GM12878 (cell line): ENCODE measurements at regions not wholly inside any gene's neighbourhood (a gene's known extent, or its start where the extent isn't known, plus 50 kb on each side); places are given as distances from the start of the nearest gene placed in this dataset.

ENCODE experiments used
- ATAC-seq: fragments of 200-7000 bp; cut with Tn5 transposase; 3 replicates; pipeline ENCODE4 v1.9.1; 2020; ENCODE audit warnings: mild to moderate bottlenecking, moderate library complexity
- BruUV-seq: library from RNA; stranded (reverse); fragments of 400-500 nt; replicated peaks from 2 replicates; lab custom pipeline; 2021; lab: Mats Ljungman, UMichigan
- CTCF ChIA-PET: fragments of 300-600 bp; sonication (Branson Sonifier 250); formaldehyde crosslinking; extraction: SDS; loops from one replicate; lab custom pipeline; 2021; ENCODE audit warnings: inconsistent platforms; lab: Yijun Ruan, JAX
- POLR2A ChIA-PET: fragments of 350-600 bp; formaldehyde crosslinking; extraction: SDS; loops from one replicate; lab custom pipeline; 2021; ENCODE audit warnings: inconsistent platforms; lab: Charles Lee
- RAD21 ChIA-PET: fragments of 300-600 bp; sonication (Branson Sonifier 250); formaldehyde crosslinking; loops from one replicate; lab custom pipeline; 2023; ENCODE audit warnings: antibody characterized with exemption; ENCODE audit not compliant: unreplicated experiment; lab: Charles Lee
- SMC1A ChIA-PET: fragments of 300-600 bp; sonication (Branson Sonifier 250); formaldehyde crosslinking; loops from one replicate; lab custom pipeline; 2023; ENCODE audit not compliant: unreplicated experiment, uncharacterized antibody; lab: Charles Lee
- DNase-seq: peaks from one replicate; pipeline ENCODE4 v3.0.0-alpha.2; 2011; ENCODE audit warnings: low read depth, low spot score
- FAIRE-seq: peaks from 3 replicates; lab custom pipeline; 2011; peaks lifted over from hg19 to GRCh38; lab: Jason Lieb, UNC
- H2AFZ ChIP-seq: 2 replicates; pipeline ENCODE4 v1.6.0; 2011; ENCODE audit warnings: low read depth, low read length, control low read depth; ENCODE audit not compliant: control insufficient read depth
- H3K27ac ChIP-seq: 2 replicates; pipeline ENCODE4 v1.5.1; 2011; ENCODE audit warnings: control low read depth; ENCODE audit not compliant: control insufficient read depth, insufficient read depth
- H3K27me3 ChIP-seq, 2 experiments: replicated peaks in 1 of 2; 2 replicates each; pipeline versions ENCODE4 v1.6.0 to v1.6.1; 2011; ENCODE audit warnings: low read length in 1 of 2; ENCODE audit not compliant: control insufficient read depth in 2 of 2, insufficient read depth in 2 of 2
- H3K36me3 ChIP-seq, 2 experiments: 2 replicates each; pipeline ENCODE4 v1.5.1; 2011; ENCODE audit warnings: low read length in 1 of 2; ENCODE audit not compliant: control insufficient read depth in 2 of 2, insufficient read depth in 2 of 2
- H3K4me1 ChIP-seq: 2 replicates; pipeline ENCODE4 v1.6.1; 2011; ENCODE audit warnings: mild to moderate bottlenecking, low read length, moderate library complexity, mixed read lengths; ENCODE audit not compliant: control insufficient read depth, insufficient read depth
- H3K4me2 ChIP-seq: 2 replicates; pipeline ENCODE4 v1.6.0; 2011; ENCODE audit warnings: control low read depth; ENCODE audit not compliant: control insufficient read depth, insufficient read depth
- H3K4me3 ChIP-seq: fragments of 200-600 bp; sonication (generic); 2 replicates; pipeline ENCODE4 v1.5.1; 2016
- H3K79me2 ChIP-seq: 2 replicates; pipeline ENCODE4 v1.6.0; 2011; ENCODE audit warnings: low read length; ENCODE audit not compliant: control insufficient read depth, insufficient read depth
- H3K9ac ChIP-seq: 2 replicates; pipeline ENCODE4 v1.8.0; 2011; ENCODE audit warnings: low read length, control low read depth, mixed read lengths; ENCODE audit not compliant: control insufficient read depth, insufficient read depth
- H3K9me3 ChIP-seq: replicated peaks from 3 replicates; pipeline ENCODE4 v1.5.1; 2011; ENCODE audit warnings: mild to moderate bottlenecking, low read length; ENCODE audit not compliant: control insufficient read depth, insufficient read depth
- H4K20me1 ChIP-seq: 2 replicates; pipeline ENCODE4 v1.6.0; 2011; ENCODE audit not compliant: control insufficient read depth, insufficient read depth
- CEBPB ChIP-seq, 2 experiments: fragments of 150-350 bp in 1 of 2; IDR thresholded peaks; 2 replicates each; pipeline ENCODE4 v1.6.1; 2012 to 2014; ENCODE audit warnings: low read depth in 2 of 2, low read length in 2 of 2, borderline replicate concordance in 1 of 2, inconsistent platforms in 1 of 2
- CHD1 ChIP-seq: IDR thresholded peaks from 2 replicates; pipeline ENCODE4 v1.6.1; 2012; ENCODE audit warnings: low read depth, low read length, improper control_type of control experiment
- MEF2B ChIP-seq: fragments of 450-650 bp; IDR thresholded peaks from 2 replicates; pipeline ENCODE4 v1.6.1; 2018; ENCODE audit warnings: mild to moderate bottlenecking, moderate library complexity; ENCODE audit not compliant: partially characterized antibody, poor library complexity, severe bottlenecking
- TAF1 ChIP-seq: IDR thresholded peaks from 2 replicates; pipeline ENCODE4 v1.6.1; 2011; ENCODE audit warnings: mild to moderate bottlenecking, low read depth, low read length, borderline replicate concordance
- USF1 ChIP-seq: IDR thresholded peaks from 2 replicates; pipeline ENCODE4 v1.6.1; 2011; ENCODE audit warnings: borderline replicate concordance, low read depth, mild to moderate bottlenecking, moderate library complexity, mixed read lengths, low read length; ENCODE audit not compliant: insufficient read depth; ENCODE audit errors: extremely low read length
- ZNF24 ChIP-seq: fragments of 450-650 bp; IDR thresholded peaks from 2 replicates; pipeline ENCODE4 v1.6.1; 2017; ENCODE audit warnings: antibody characterized with exemption, mild to moderate bottlenecking
- WGBS: methylation state at CpG from one replicate; pipeline ENCODE4 v1.1.6; 2016; ENCODE audit warnings: low lambda C conversion rate; ENCODE audit not compliant: insufficient replicate concordance, insufficient coverage; ENCODE audit errors: missing lambda C conversion rate; 5-methylcytosine and 5-hydroxymethylcytosine counted together
- in situ Hi-C: fragments of 300-500 bp; cut with MboI; formaldehyde crosslinking; loops from 9 replicates; pipeline ENCODE4 v1.14.3; 2018; ENCODE audit warnings: mixed read lengths
- intact Hi-C: fragments of 100-400 bp; cut with micrococcal nuclease; formaldehyde crosslinking; loops from one replicate; pipeline ENCODE4 v1.14.2; 2022; ENCODE audit not compliant: unreplicated experiment

GRCh38 chrX:10327651-10328050 is 170.9 kb downstream of the CLCN4 start (continued):
- no peak for TF ChIP-seq ZNF24
- no peak for TF ChIP-seq CHD1
- TF ChIP-seq CEBPB (IDR thresholded peaks at IDR 0.05; ENCODE audit: borderline replicate concordance in 1 of 2, low read depth in 2 of 2, low read length in 2 of 2) = no peak

- no peaks in the 10 kb centered on the region for H4K20me1 ChIP-seq
- H3K4me3 ChIP-seq = no peak overlapping the region
- H2AFZ ChIP-seq = no peak overlapping the region
- TF ChIP-seq MEF2B = no peak
- ChIA-PET POLR2A (no interaction called here), SMC1A (interaction anchor here (1.4 kb wide), 1 partner anchor 139 kb away, joined by 3 read pairs; no protein-coding TSS in a partner anchor), CTCF (interaction anchor here (1.1 kb wide), 1 partner anchor 140 kb away, joined by 4 read pairs; no protein-coding TSS in a partner anchor), RAD21 (interaction anchor here (0.8 kb wide), 1 partner anchor 140 kb away, joined by 3 read pairs; no protein-coding TSS in a partner anchor)
- no peaks in the 10 kb centered on the region for H3K36me3 ChIP-seq
- no peak overlapping the region for H3K4me2 ChIP-seq
- no peaks in the 10 kb centered on the region for H3K4me1 ChIP-seq
- in situ Hi-C loops (loop anchor here (10.0 kb wide), 1 partner anchor 135 kb away; no protein-coding TSS in a partner anchor), intact Hi-C loops (no loop called here)
- no TSS peak for BruUV-seq
- no peak for FAIRE-seq
- no peaks in the 10 kb centered on the region for H3K9me3 ChIP-seq
- no peak for ATAC-seq
- no peak overlapping the region for H3K9ac ChIP-seq
- no peak overlapping the region for H3K27ac ChIP-seq
- H3K27me3 ChIP-seq = no peaks in the 10 kb centered on the region; a peak in 1 of 4 replicates
- DNase-seq = no peak
- WGBS = 22% methylated on average over 7 of the region's 7 CpGs
- no peaks in the 10 kb centered on the region for H3K79me2 ChIP-seq
Measured at GRCh38 chrX:10329984-10330383, 173.2 kb downstream of the CLCN4 start.

- ATAC-seq = no peak
- H3K9ac ChIP-seq = no peak overlapping the region
- no peaks in the 10 kb centered on the region; a peak in 1 of 4 replicates for H3K27me3 ChIP-seq
- no peak overlapping the region for H3K27ac ChIP-seq
- TF ChIP-seq USF1 (no peak), TAF1 (no peak)
- in situ Hi-C loops = no loop called here
- no TSS peak for BruUV-seq
- no peak overlapping the region for H3K4me2 ChIP-seq
- ChIA-PET RAD21 (no interaction called here), CTCF (interaction anchor here (2.0 kb wide), 1 partner anchor 151 kb away, joined by 7 read pairs; no protein-coding TSS in a partner anchor), SMC1A (interaction anchor here (2.5 kb wide), 1 partner anchor 151 kb away, joined by 9 read pairs; no protein-coding TSS in a partner anchor), POLR2A (no interaction called here)
- H3K4me3 ChIP-seq = no peak overlapping the region
- no peaks in the 10 kb centered on the region for H3K36me3 ChIP-seq
- no peaks in the 10 kb centered on the region for H3K79me2 ChIP-seq
- FAIRE-seq = no peak
- DNase-seq = no peak
- no peaks in the 10 kb centered on the region for H3K4me1 ChIP-seq
- no peak overlapping the region for H2AFZ ChIP-seq
- 1% methylated on average over 5 of the region's 5 CpGs for WGBS
- no peaks in the 10 kb centered on the region for H3K9me3 ChIP-seq
- no peaks in the 10 kb centered on the region for H4K20me1 ChIP-seq
- intact Hi-C loops = no loop called here
Measured at GRCh38 chrX:10341309-10341708, 184.5 kb downstream of the CLCN4 start.
